K562 (cell line): ENCODE measurements at regions not wholly inside any gene's neighbourhood (a gene's known extent, or its start where the extent isn't known, plus 50 kb on each side); places are given as distances from the start of the nearest gene placed in this dataset.

Source experiments
- ATAC-seq: fragments of 200-7000 bp; cut with Tn5 transposase; 3 replicates; pipeline ENCODE4 v1.9.1; 2020; ENCODE audit warnings: moderate library complexity
- BruUV-seq: library from RNA; stranded (reverse); fragments of 400-500 nt; replicated peaks from 2 replicates; lab custom pipeline; 2021; lab: Mats Ljungman, UMichigan
- CTCF ChIA-PET: fragments of 300-600 bp; formaldehyde crosslinking; extraction: SDS; loops from one replicate; lab custom pipeline; 2021; ENCODE audit warnings: low intra/inter-chr PET ratio; lab: Yijun Ruan, JAX
- POLR2A ChIA-PET: fragments of 300-600, 350-650 bp; sonication (Branson Sonifier 250); formaldehyde crosslinking; extraction: SDS; loops from one replicate; lab custom pipeline; 2021; ENCODE audit warnings: antibody characterized with exemption, inconsistent platforms; lab: Yijun Ruan, JAX
- DNase-seq, 4 experiments: peaks; one replicate each; pipeline versions ENCODE4 v3.0.0 to v3.0.0-alpha.2; 2011 to 2018; ENCODE audit warnings: low spot score in 3 of 4, mixed read lengths in 3 of 4; ENCODE audit errors: extremely low read depth in 1 of 4
- FAIRE-seq: peaks from 2 replicates; lab custom pipeline; 2011; peaks lifted over from hg19 to GRCh38; lab: Jason Lieb, UNC
- H2AFZ ChIP-seq: 2 replicates; pipeline ENCODE4 v1.6.0; 2011; ENCODE audit warnings: low read depth, low read length, control low read depth, inconsistent platforms
- H3K27ac ChIP-seq: fragments of 200-600 bp; 3 replicates; pipeline ENCODE4 v1.8.0; 2011; ENCODE audit warnings: low read depth, mild to moderate bottlenecking, control low read depth, inconsistent platforms, low read length, moderate library complexity, mixed read lengths; ENCODE audit errors: extremely low read depth
- H3K27me3 ChIP-seq, 2 experiments: fragments of 300-600 bp in 1 of 2; 2 replicates in 1 of 2; 3 replicates in 1 of 2; pipeline versions ENCODE4 v1.6.0 to v1.8.0; 2011; ENCODE audit warnings: inconsistent platforms in 2 of 2, low read length in 2 of 2, mild to moderate bottlenecking in 1 of 2, mixed read lengths in 1 of 2, moderate library complexity in 1 of 2; ENCODE audit not compliant: control insufficient read depth in 2 of 2, insufficient read depth in 2 of 2
- H3K36me3 ChIP-seq: fragments of 300-600 bp; 3 replicates; pipeline ENCODE4 v1.8.0; 2011; ENCODE audit warnings: mild to moderate bottlenecking, low read length, inconsistent platforms; ENCODE audit not compliant: control insufficient read depth, insufficient read depth
- H3K4me1 ChIP-seq, 2 experiments: fragments of 200-600 bp in 1 of 2; replicated peaks in 1 of 2; 2 replicates in 1 of 2; 3 replicates in 1 of 2; pipeline versions ENCODE4 v1.5.1 to v1.8.0; 2011; ENCODE audit warnings: inconsistent platforms in 2 of 2, low read length in 2 of 2, mild to moderate bottlenecking in 1 of 2, mixed read lengths in 1 of 2, moderate library complexity in 1 of 2; ENCODE audit not compliant: control insufficient read depth in 2 of 2, insufficient read depth in 2 of 2
- H3K4me2 ChIP-seq: 2 replicates; pipeline ENCODE4 v1.6.1; 2011; ENCODE audit warnings: low read length, control low read depth, inconsistent platforms, mixed read lengths; ENCODE audit not compliant: insufficient read depth
- H3K4me3 ChIP-seq: fragments of 200-600 bp; sonication (generic), shearing (Covaris generic); 2 replicates; pipeline ENCODE4 v1.5.1; 2016; ENCODE audit warnings: control low read depth, inconsistent platforms
- H3K79me2 ChIP-seq: fragments of 200-600 bp; 3 replicates; pipeline ENCODE4 v1.8.0; 2011; ENCODE audit warnings: low read length, inconsistent platforms; ENCODE audit not compliant: control insufficient read depth, insufficient read depth
- H3K9ac ChIP-seq, 2 experiments: 2 replicates each; pipeline versions ENCODE4 v1.6.0 to v1.6.1; 2011; ENCODE audit warnings: low read depth in 2 of 2, low read length in 2 of 2, control low read depth in 1 of 2, inconsistent platforms in 1 of 2, mild to moderate bottlenecking in 1 of 2, mixed read lengths in 1 of 2; ENCODE audit not compliant: insufficient read depth in 1 of 2
- H3K9me1 ChIP-seq: one replicate; pipeline ENCODE4 v1.6.0; 2011; ENCODE audit warnings: inconsistent platforms, mild to moderate bottlenecking, low read length, moderate library complexity; ENCODE audit not compliant: control insufficient read depth, insufficient read depth
- H3K9me3 ChIP-seq: replicated peaks from 2 replicates; pipeline ENCODE4 v1.5.1; 2011; ENCODE audit warnings: low read depth, low read length, inconsistent platforms; ENCODE audit not compliant: control insufficient read depth, insufficient read depth
- H4K20me1 ChIP-seq: replicated peaks from 2 replicates; pipeline ENCODE4 v1.6.1; 2011; ENCODE audit warnings: low read length, inconsistent platforms, mixed read lengths; ENCODE audit not compliant: control insufficient read depth, insufficient read depth
- BCOR ChIP-seq: fragments of 450-650 bp; IDR thresholded peaks from 2 replicates; pipeline ENCODE4 v1.6.1; 2016
- CBFA2T3 ChIP-seq: fragments of 450-650 bp; IDR thresholded peaks from 2 replicates; pipeline ENCODE4 v1.6.1; 2017
- DNMT1 ChIP-seq: fragments of 450-650 bp; IDR thresholded peaks from 2 replicates; pipeline ENCODE4 v1.6.1; 2016; ENCODE audit warnings: antibody characterized with exemption, mild to moderate bottlenecking
- FOS ChIP-seq: IDR thresholded peaks from 3 replicates; pipeline ENCODE4 v1.6.1; 2011; ENCODE audit not compliant: insufficient read length; ENCODE audit errors: extremely low read depth
- RBM39 ChIP-seq: fragments of 200-400 bp; formaldehyde crosslinking; optimal IDR thresholded peaks from 2 replicates; pipeline ENCODE3; 2018; ENCODE audit warnings: low read depth, low read length
- ZNF121 ChIP-seq: sonication (generic); formaldehyde crosslinking; conservative IDR thresholded peaks from 2 replicates; pipeline ENCODE4 v1.8.0; 2022; ENCODE audit warnings: missing genetic modification reagents
- ZNF217 ChIP-seq: sonication (generic); formaldehyde crosslinking; IDR thresholded peaks from 2 replicates; pipeline ENCODE4 v1.8.0; 2022; ENCODE audit warnings: mild to moderate bottlenecking, missing genetic modification reagents
- ZSCAN29 ChIP-seq: fragments of 450-650 bp; IDR thresholded peaks from 2 replicates; pipeline ENCODE4 v1.6.1; 2017
- WGBS: fragments of 100-300 bp; shearing (Covaris generic); methylation state at CpG from one replicate; pipeline ENCODE4 v1.1.6; 2016; ENCODE audit warnings: low coverage, mixed read lengths; ENCODE audit not compliant: insufficient coverage; ENCODE audit errors: missing lambda C conversion rate; 5-methylcytosine and 5-hydroxymethylcytosine counted together
- in situ Hi-C: fragments of 300-500 bp; cut with MboI; formaldehyde crosslinking; loops from 4 replicates; pipeline ENCODE4 v1.15.0; 2018; ENCODE audit warnings: inconsistent platforms, mixed read lengths
- intact Hi-C: fragments of 100-400 bp; cut with micrococcal nuclease; formaldehyde crosslinking; loops from 2 replicates; pipeline ENCODE4 v1.14.2; 2022
- TF ChIP-seq, protein P1 (sequence below): fragments of 450-650 bp; IDR thresholded peaks from 2 replicates; pipeline ENCODE4 v1.6.1; 2017; ENCODE audit warnings: mild to moderate bottlenecking, moderate library complexity
- TF ChIP-seq, protein P2 (sequence below), 2 experiments: fragments of 450-650 bp in 1 of 2; sonication (generic) in 1 of 2; formaldehyde crosslinking; conservative IDR thresholded peaks; 2 replicates each; pipeline versions ENCODE4 v1.4.0 to v1.8.1; 2020 to 2022; ENCODE audit warnings: mild to moderate bottlenecking in 1 of 2, missing genetic modification reagents in 1 of 2
- TF ChIP-seq, protein P3 (sequence below): sonication (generic); formaldehyde crosslinking; IDR thresholded peaks from 2 replicates; pipeline ENCODE4 v1.8.0; 2022; ENCODE audit warnings: mild to moderate bottlenecking, missing genetic modification reagents, borderline replicate concordance
- TF ChIP-seq, protein P4 (sequence below): fragments of 250-450 bp; sonication (Bioruptor Pico); IDR thresholded peaks from 2 replicates; pipeline ENCODE4 v1.5.0; 2020; ENCODE audit warnings: mild to moderate bottlenecking, borderline replicate concordance
- TF ChIP-seq, protein P5 (sequence below), 3 experiments: IDR thresholded peaks in 2 of 3; conservative IDR thresholded peaks in 1 of 3; 2 replicates each; pipeline ENCODE4 v1.5.1; 2011 to 2012; ENCODE audit warnings: low read length in 3 of 3, mild to moderate bottlenecking in 3 of 3, control low read depth in 2 of 3, improper control_type of control experiment in 1 of 3, inconsistent platforms in 1 of 3, low read depth in 1 of 3, mixed read lengths in 1 of 3, moderate library complexity in 1 of 3; ENCODE audit not compliant: insufficient read depth in 2 of 3

DNA sequence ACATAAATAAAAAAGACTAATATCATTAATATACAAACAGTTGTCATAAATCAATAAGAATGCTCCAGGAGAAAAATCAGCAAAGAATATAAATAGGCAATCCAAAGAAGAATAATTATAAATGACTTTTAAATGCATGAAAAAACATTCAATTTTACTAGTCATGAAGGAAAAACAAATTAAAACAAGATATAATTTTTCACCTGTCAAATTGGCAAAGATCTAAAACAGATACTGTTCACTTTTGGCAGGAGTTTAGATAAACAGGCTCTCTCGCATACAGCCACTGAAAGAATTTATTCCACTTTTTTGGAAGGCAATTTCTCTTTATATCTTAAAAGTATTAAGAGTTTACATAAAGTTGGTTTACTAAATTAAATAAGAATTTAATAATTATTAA is 176.8 kb upstream of the SETBP1 start:
- Histone ChIP-seq H3K27me3 (no peaks in the 10 kb centered on the region), H3K9me1 (no peaks in the 10 kb centered on the region), H3K36me3 (no peaks in the 10 kb centered on the region), H3K4me1 (no peaks in the 10 kb centered on the region), H3K4me2 (no peak overlapping the region), H3K9me3 (no peaks in the 10 kb centered on the region), H3K79me2 (no peaks in the 10 kb centered on the region), H3K27ac (no peak overlapping the region), H2AFZ (no peak overlapping the region), H3K4me3 (no peak overlapping the region), H3K9ac (no peak overlapping the region), H4K20me1 (no peaks in the 10 kb centered on the region)
- in situ Hi-C loops, result no loop called here
- TF ChIP-seq, protein P1, sequence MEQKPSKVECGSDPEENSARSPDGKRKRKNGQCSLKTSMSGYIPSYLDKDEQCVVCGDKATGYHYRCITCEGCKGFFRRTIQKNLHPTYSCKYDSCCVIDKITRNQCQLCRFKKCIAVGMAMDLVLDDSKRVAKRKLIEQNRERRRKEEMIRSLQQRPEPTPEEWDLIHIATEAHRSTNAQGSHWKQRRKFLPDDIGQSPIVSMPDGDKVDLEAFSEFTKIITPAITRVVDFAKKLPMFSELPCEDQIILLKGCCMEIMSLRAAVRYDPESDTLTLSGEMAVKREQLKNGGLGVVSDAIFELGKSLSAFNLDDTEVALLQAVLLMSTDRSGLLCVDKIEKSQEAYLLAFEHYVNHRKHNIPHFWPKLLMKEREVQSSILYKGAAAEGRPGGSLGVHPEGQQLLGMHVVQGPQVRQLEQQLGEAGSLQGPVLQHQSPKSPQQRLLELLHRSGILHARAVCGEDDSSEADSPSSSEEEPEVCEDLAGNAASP, result no peak
- TF ChIP-seq, protein P2, sequence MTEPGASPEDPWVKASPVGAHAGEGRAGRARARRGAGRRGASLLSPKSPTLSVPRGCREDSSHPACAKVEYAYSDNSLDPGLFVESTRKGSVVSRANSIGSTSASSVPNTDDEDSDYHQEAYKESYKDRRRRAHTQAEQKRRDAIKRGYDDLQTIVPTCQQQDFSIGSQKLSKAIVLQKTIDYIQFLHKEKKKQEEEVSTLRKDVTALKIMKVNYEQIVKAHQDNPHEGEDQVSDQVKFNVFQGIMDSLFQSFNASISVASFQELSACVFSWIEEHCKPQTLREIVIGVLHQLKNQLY (CRISPR knock-in tag; conservative IDR thresholded peaks at IDR 0.05), result no peak
- TF ChIP-seq DNMT1 (no peak), BCOR (no peak), RBM39 (no peak), ZNF217 (CRISPR knock-in tag) (no peak), ZNF121 (CRISPR knock-in tag) (no peak), CBFA2T3 (no peak), FOS (no peak), ZSCAN29 (no peak)
- TF ChIP-seq, protein P3, sequence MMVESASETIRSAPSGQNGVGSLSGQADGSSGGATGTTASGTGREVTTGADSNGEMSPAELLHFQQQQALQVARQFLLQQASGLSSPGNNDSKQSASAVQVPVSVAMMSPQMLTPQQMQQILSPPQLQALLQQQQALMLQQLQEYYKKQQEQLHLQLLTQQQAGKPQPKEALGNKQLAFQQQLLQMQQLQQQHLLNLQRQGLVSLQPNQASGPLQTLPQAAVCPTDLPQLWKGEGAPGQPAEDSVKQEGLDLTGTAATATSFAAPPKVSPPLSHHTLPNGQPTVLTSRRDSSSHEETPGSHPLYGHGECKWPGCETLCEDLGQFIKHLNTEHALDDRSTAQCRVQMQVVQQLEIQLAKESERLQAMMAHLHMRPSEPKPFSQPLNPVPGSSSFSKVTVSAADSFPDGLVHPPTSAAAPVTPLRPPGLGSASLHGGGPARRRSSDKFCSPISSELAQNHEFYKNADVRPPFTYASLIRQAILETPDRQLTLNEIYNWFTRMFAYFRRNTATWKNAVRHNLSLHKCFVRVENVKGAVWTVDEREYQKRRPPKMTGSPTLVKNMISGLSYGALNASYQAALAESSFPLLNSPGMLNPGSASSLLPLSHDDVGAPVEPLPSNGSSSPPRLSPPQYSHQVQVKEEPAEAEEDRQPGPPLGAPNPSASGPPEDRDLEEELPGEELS (CRISPR knock-in tag), result no peak
- TF ChIP-seq, protein P4, sequence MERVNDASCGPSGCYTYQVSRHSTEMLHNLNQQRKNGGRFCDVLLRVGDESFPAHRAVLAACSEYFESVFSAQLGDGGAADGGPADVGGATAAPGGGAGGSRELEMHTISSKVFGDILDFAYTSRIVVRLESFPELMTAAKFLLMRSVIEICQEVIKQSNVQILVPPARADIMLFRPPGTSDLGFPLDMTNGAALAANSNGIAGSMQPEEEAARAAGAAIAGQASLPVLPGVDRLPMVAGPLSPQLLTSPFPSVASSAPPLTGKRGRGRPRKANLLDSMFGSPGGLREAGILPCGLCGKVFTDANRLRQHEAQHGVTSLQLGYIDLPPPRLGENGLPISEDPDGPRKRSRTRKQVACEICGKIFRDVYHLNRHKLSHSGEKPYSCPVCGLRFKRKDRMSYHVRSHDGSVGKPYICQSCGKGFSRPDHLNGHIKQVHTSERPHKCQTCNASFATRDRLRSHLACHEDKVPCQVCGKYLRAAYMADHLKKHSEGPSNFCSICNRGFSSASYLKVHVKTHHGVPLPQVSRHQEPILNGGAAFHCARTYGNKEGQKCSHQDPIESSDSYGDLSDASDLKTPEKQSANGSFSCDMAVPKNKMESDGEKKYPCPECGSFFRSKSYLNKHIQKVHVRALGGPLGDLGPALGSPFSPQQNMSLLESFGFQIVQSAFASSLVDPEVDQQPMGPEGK (CRISPR knock-in tag), result no peak
- TF ChIP-seq, protein P5, sequence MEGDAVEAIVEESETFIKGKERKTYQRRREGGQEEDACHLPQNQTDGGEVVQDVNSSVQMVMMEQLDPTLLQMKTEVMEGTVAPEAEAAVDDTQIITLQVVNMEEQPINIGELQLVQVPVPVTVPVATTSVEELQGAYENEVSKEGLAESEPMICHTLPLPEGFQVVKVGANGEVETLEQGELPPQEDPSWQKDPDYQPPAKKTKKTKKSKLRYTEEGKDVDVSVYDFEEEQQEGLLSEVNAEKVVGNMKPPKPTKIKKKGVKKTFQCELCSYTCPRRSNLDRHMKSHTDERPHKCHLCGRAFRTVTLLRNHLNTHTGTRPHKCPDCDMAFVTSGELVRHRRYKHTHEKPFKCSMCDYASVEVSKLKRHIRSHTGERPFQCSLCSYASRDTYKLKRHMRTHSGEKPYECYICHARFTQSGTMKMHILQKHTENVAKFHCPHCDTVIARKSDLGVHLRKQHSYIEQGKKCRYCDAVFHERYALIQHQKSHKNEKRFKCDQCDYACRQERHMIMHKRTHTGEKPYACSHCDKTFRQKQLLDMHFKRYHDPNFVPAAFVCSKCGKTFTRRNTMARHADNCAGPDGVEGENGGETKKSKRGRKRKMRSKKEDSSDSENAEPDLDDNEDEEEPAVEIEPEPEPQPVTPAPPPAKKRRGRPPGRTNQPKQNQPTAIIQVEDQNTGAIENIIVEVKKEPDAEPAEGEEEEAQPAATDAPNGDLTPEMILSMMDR (IDR thresholded peaks at IDR 0.05 in 2 of 3, conservative IDR thresholded peaks at IDR 0.05 in 1 of 3; ENCODE audit: insufficient read depth in 2 of 3, low read depth in 1 of 3, low read length in 3 of 3), result no peak
- DNase-seq (no peak), ATAC-seq (no peak), FAIRE-seq (no peak)
- BruUV-seq, result no TSS peak
- intact Hi-C loops, result no loop called here
- WGBS, result 6% methylated on average over 1 of the region's 1 CpG
- ChIA-PET CTCF (no interaction called here), POLR2A (no interaction called here)
